Fibroblast of lung (primary cell): ENCODE measurements at regions not wholly inside any gene's neighbourhood (a gene's known extent, or its start where the extent isn't known, plus 50 kb on each side); places are given as distances from the start of the nearest gene placed in this dataset.

Source experiments
- DNase-seq, 2 donors: peaks; one replicate each; pipeline versions ENCODE4 v3.0.0 to v3.0.0-alpha.2; 2010; ENCODE audit warnings: low read depth in 2 of 2
- H2AFZ ChIP-seq: 2 replicates; pipeline ENCODE4 v1.5.1; 2012; ENCODE audit warnings: low read length, control low read depth, inconsistent platforms
- H3K27ac ChIP-seq: 2 replicates; pipeline ENCODE4 v1.5.1; 2011; ENCODE audit warnings: low read length, control low read depth; ENCODE audit not compliant: insufficient read depth
- H3K27me3 ChIP-seq: 2 replicates; pipeline ENCODE4 v1.5.1; 2011; ENCODE audit warnings: mild to moderate bottlenecking, low read length; ENCODE audit not compliant: control insufficient read depth, insufficient read depth
- H3K36me3 ChIP-seq: 2 replicates; pipeline ENCODE4 v1.5.1; 2011; ENCODE audit warnings: low read length; ENCODE audit not compliant: control insufficient read depth, insufficient read depth
- H3K4me1 ChIP-seq: 2 replicates; pipeline ENCODE4 v1.5.1; 2011; ENCODE audit warnings: low read length; ENCODE audit not compliant: control insufficient read depth, insufficient read depth; ENCODE audit errors: extremely low read depth
- H3K4me2 ChIP-seq: 2 replicates; pipeline ENCODE4 v1.5.1; 2011; ENCODE audit warnings: low read length, control low read depth; ENCODE audit not compliant: insufficient read depth; ENCODE audit errors: extremely low read depth
- H3K4me3 ChIP-seq, 4 experiments: fragments of 200-600 bp in 1 of 4; sonication (generic) in 1 of 4; replicated peaks in 1 of 4; 2 replicates each; pipeline ENCODE4 v1.5.1; 2011 to 2016; ENCODE audit warnings: low read length in 4 of 4, low read depth in 3 of 4, mild to moderate bottlenecking in 3 of 4, control low read depth in 2 of 4, inconsistent platforms in 1 of 4, mixed read lengths in 1 of 4; ENCODE audit not compliant: insufficient read depth in 1 of 4; ENCODE audit errors: control extremely low read depth in 1 of 4
- H3K79me2 ChIP-seq: 2 replicates; pipeline ENCODE4 v1.5.1; 2012; ENCODE audit warnings: mild to moderate bottlenecking, low read length, inconsistent platforms; ENCODE audit not compliant: control insufficient read depth, insufficient read depth
- H3K9ac ChIP-seq: 2 replicates; pipeline ENCODE4 v1.5.1; 2011; ENCODE audit warnings: mild to moderate bottlenecking, low read length, control low read depth; ENCODE audit not compliant: insufficient read depth
- H3K9me3 ChIP-seq: 2 replicates; pipeline ENCODE4 v1.5.1; 2012; ENCODE audit warnings: low read depth, low read length; ENCODE audit not compliant: control insufficient read depth, insufficient read depth
- H4K20me1 ChIP-seq: 2 replicates; pipeline ENCODE4 v1.5.1; 2011; ENCODE audit warnings: low read length; ENCODE audit not compliant: control insufficient read depth, insufficient read depth; ENCODE audit errors: extremely low read depth
- CTCF ChIP-seq, 2 donors: IDR thresholded peaks in 1 of 2; conservative IDR thresholded peaks in 1 of 2; 1 replicate in 1 of 2; 2 replicates in 1 of 2; pipeline ENCODE4 v1.5.1; 2011 to 2012; ENCODE audit warnings: low read length in 2 of 2, control low read depth in 1 of 2, inconsistent platforms in 1 of 2, low read depth in 1 of 2, mild to moderate bottlenecking in 1 of 2
- EZH2 ChIP-seq: IDR thresholded peaks from 2 replicates; pipeline ENCODE4 v1.5.1; 2012; ENCODE audit warnings: low read length, control low read depth, mild to moderate bottlenecking; ENCODE audit errors: missing control alignments

- Histone ChIP-seq H3K27me3 (no peaks in the 10 kb centered on the region), H3K4me3 (no peak overlapping the region), H2AFZ (no peak overlapping the region), H4K20me1 (no peaks in the 10 kb centered on the region), H3K9ac (no peak overlapping the region), H3K9me3 (no peaks in the 10 kb centered on the region), H3K36me3 (no peaks in the 10 kb centered on the region), H3K79me2 (no peaks in the 10 kb centered on the region), H3K4me2 (no peak overlapping the region), H3K27ac (no peak overlapping the region), H3K4me1 (no peaks in the 10 kb centered on the region)
- TF ChIP-seq CTCF (conservative IDR thresholded peaks at IDR 0.05 in 1 of 2, IDR thresholded peaks at IDR 0.05 in 1 of 2; ENCODE audit: low read depth in 1 of 2, low read length in 2 of 2), result no peak
- no peak for DNase-seq
Observed at GRCh38 chr7:46344533-46344932, 423.5 kb upstream of the IGFBP3 start.

GRCh38 chr7:46343802-46344201 is 422.7 kb upstream of the IGFBP3 start:
- H3K27ac ChIP-seq, result no peak overlapping the region
- H2AFZ ChIP-seq, result no peak overlapping the region
- H4K20me1 ChIP-seq, result no peaks in the 10 kb centered on the region
- H3K79me2 ChIP-seq, result no peaks in the 10 kb centered on the region
- no peaks in the 10 kb centered on the region for H3K9me3 ChIP-seq
- TF ChIP-seq EZH2 (no peak), CTCF (conservative IDR thresholded peaks at IDR 0.05 in 1 of 2, IDR thresholded peaks at IDR 0.05 in 1 of 2; ENCODE audit: low read depth in 1 of 2, low read length in 2 of 2) (no peak)
- DNase-seq, result no peak
- H3K4me2 ChIP-seq, result no peak overlapping the region
- H3K27me3 ChIP-seq, result no peaks in the 10 kb centered on the region
- H3K36me3 ChIP-seq, result no peaks in the 10 kb centered on the region
- no peak overlapping the region for H3K4me3 ChIP-seq
- no peak overlapping the region for H3K9ac ChIP-seq
- no peaks in the 10 kb centered on the region for H3K4me1 ChIP-seq

GRCh38 chr7:46322937-46323336 is 401.9 kb upstream of the IGFBP3 start:
- TF ChIP-seq EZH2, result no peak
- no peak for TF ChIP-seq CTCF (conservative IDR thresholded peaks at IDR 0.05 in 1 of 2, IDR thresholded peaks at IDR 0.05 in 1 of 2; ENCODE audit: low read depth in 1 of 2, low read length in 2 of 2)
- Histone ChIP-seq H3K36me3 (no peaks in the 10 kb centered on the region), H3K9me3 (no peaks in the 10 kb centered on the region), H3K27ac (no peak overlapping the region), H2AFZ (no peak overlapping the region), H3K27me3 (no peaks in the 10 kb centered on the region), H3K4me2 (no peak overlapping the region), H3K9ac (no peak overlapping the region), H3K4me1 (no peaks in the 10 kb centered on the region), H3K4me3 (no peak overlapping the region), H4K20me1 (no peaks in the 10 kb centered on the region), H3K79me2 (no peaks in the 10 kb centered on the region)
- no peak for DNase-seq
